ENCODE measurements at regions not wholly inside any gene's neighbourhood (a gene's known extent, or its start where the extent isn't known, plus 50 kb on each side); places are given as distances from the start of the nearest gene placed in this dataset.

DNA sequence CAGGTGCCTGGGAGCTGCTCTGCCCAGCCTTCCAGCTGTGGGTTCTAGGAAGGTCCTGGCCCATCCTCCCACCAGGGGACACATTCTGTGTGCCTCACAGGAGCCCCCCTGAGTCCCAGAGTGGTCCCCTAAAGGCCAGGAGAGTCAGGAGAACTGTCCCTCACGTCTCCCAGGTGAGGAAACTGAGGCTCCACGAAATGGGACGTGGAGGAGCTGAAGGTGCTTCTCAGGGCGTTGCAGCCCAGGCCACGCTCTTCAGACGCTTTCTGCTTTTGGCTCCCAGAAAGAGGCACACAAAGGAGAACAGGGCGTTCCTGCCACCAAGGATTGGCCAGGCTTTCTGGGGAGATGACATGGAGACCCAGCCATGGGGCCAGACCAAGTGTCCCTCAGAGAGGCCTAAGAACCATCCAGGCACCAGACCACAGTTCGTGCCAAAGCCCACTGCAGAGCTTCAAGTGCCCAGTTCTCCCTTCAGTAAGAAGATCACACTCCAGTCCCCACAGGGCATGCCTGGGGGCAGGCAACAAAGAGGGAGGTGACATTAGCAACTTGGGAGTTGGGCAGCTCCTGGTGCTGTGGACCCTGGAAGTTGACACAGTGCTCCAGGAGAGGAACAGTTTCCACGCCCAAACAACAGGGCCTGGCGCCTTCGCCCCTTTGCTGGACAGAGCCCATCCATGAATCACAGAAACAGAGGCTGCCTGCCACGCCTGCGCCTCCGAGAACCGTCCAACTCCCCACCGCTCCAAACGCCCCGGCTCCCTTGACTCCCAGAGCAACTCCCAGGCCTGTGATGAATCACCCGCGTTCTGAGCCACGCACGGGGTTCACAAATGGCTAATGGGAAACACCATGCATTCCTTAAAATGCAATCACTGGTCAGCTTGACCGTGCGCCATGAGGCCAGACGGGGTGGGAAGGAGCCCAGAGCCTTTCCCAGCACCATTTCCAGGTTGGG is 589.2 kb downstream of the BRD1 start:
- TF ChIP-seq, protein P1, sequence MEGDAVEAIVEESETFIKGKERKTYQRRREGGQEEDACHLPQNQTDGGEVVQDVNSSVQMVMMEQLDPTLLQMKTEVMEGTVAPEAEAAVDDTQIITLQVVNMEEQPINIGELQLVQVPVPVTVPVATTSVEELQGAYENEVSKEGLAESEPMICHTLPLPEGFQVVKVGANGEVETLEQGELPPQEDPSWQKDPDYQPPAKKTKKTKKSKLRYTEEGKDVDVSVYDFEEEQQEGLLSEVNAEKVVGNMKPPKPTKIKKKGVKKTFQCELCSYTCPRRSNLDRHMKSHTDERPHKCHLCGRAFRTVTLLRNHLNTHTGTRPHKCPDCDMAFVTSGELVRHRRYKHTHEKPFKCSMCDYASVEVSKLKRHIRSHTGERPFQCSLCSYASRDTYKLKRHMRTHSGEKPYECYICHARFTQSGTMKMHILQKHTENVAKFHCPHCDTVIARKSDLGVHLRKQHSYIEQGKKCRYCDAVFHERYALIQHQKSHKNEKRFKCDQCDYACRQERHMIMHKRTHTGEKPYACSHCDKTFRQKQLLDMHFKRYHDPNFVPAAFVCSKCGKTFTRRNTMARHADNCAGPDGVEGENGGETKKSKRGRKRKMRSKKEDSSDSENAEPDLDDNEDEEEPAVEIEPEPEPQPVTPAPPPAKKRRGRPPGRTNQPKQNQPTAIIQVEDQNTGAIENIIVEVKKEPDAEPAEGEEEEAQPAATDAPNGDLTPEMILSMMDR (IDR thresholded peaks at IDR 0.05): no peak
- no peak for DNase-seq (ENCODE audit: low spot score)
- ATAC-seq (ENCODE audit: low FRiP score): peak; percentile 81

DNA sequence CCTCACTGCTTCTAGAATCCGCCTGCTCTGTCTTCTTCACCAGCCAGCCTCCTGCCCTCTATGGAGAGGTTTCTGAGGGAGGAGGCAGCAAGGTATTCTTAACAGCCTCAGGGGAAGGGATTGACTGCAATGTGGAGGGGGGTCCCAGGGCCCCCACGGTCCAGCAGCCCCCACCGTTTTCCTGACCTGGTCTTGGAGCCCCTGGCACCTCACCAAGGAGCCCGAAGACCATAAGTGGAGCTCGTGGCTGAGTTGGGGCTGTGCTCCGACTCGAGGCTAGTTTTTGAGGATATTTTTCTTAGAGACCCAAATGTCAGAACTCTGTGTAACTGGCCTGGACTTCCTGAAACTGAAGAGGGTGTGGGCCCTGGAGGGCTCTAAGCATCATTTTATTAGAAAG is 590.0 kb downstream of the BRD1 start:
- DNase-seq (ENCODE audit: low spot score) (no peak), ATAC-seq (ENCODE audit: low FRiP score) (no peak)
- TF ChIP-seq, protein P1 (IDR thresholded peaks at IDR 0.05): no peak

DNA sequence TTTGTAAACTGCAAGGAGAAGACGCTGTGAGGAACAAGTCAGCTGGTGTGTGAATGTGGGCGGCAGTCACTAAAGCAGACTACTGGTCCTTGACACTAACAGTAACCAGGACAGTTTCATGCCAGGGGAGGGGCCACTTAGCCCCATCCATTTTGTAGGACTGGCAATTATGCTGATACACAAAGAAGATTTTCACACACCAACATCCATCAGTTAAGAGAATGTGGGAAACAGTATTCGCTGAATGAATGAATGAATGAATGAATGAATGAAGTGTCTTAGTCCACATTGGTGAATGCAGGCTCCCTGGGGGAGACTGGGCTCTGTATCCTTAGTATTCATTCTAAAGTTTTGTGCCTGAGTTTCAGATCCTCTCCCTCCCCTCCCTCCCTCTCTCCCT is 590.4 kb downstream of the BRD1 start:
- ATAC-seq (ENCODE audit: low FRiP score) (no peak), DNase-seq (ENCODE audit: low spot score) (no peak)
- TF ChIP-seq, protein P1 (IDR thresholded peaks at IDR 0.05): no peak

DNA sequence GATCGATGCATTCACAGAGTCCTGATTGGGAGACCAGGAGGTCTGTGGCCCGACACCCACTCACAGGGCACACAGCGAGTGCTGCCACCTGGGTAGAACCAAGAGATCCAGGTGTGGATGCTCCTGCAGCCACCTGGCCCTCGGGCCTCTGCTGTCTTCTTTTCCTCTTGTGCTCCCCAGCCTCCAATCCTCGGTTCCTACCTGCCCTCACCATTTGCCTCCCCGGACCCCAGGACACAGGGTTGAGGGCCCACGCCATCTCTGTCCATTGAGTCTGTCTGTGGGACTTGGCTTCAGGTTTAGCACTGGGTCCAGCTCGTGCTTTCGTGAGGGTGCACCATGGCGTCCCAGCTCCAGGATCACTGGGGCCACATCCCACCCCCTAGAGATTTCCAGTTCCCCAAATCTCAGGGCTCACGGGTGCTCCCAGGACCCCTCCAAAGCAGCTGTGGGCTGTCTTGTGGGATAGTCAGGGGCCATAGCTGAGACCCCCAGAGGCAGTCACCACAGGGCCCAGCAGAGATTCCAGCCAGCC is 591.1 kb downstream of the BRD1 start:
- DNase-seq (ENCODE audit: low spot score): no peak
- ATAC-seq (ENCODE audit: low FRiP score): no peak
- TF ChIP-seq, protein P1 (IDR thresholded peaks at IDR 0.05): no peak

DNA sequence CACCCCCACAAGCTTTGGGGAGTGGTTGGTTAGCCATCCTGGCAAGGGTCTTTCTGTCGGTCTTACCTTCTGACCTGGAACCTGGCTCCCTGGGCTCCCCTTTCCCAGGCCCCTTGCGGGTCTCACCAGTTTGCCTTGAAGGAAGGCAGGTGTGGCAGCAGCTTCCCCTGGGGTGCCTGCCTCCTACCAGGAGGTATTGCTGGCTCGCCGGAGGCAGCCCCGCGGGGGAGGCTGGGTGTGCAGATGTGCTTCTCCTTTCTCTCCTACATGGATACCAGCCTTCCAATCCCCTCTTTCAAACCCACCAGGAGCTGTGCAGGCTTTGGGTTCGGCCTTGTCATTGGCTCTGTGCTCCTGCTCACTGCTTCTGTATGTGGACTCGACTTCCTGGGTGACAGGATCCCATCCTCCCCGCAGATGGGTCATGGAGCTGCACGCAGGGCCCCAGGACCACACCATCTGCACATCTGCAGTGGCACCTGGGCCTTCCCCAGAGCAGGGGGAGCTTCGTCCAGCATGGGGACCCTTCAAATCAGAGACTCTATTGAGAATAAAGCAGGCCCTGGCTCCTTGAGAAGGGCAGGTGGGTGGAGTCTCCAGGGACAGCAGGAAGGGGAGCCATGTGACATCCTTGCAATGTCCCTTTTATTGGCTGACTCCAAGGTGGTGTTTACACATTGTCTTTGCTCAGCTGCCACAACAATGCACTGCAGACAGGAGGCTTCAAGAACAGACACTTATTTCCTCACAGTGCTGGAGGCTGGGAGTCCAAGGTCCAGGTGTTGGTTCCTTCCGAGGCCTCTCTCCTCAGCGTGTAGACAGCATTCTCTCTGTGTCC is 592.0 kb downstream of the BRD1 start:
- ATAC-seq (ENCODE audit: low FRiP score) (no peak), DNase-seq (ENCODE audit: low spot score) (no peak)
- TF ChIP-seq, protein P1 (IDR thresholded peaks at IDR 0.05): no peak

DNA sequence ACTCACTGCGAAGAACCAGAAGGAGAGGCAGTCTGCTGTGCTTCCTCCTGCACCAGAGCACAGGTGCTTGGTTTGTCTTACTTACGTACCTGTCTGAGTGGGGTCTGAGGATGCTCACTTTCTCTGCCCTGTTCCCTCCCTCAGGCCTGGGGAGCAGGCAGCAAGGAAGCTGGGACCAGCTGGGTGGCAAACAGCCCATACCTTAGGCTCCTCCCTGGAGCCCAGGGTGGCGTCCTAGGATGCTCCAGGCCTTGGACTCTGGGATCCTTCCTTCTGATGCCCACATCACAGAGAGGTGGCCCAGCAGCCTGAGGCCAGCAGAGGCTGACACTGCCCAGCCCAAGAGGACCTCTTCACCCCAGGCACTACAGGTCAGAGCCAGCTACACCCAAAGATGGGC is 593.2 kb downstream of the BRD1 start:
- ATAC-seq (ENCODE audit: low FRiP score): no peak
- no peak for DNase-seq (ENCODE audit: low spot score)
- TF ChIP-seq, protein P1 (IDR thresholded peaks at IDR 0.05): no peak

Measured in omental fat pad (tissue), 3 donors.